ENCODE measurements at regions not wholly inside any gene's neighbourhood (a gene's known extent, or its start where the extent isn't known, plus 50 kb on each side); places are given as distances from the start of the nearest gene placed in this dataset.
A peak's percentile ranks its signal among the peaks of the same experiment; 100 is the strongest.
"Not testable (repeated sequence)": the region's sequence is repeated elsewhere in the genome, so short reads cannot be mapped to it uniquely, and the experiment has no call there.

DNA sequence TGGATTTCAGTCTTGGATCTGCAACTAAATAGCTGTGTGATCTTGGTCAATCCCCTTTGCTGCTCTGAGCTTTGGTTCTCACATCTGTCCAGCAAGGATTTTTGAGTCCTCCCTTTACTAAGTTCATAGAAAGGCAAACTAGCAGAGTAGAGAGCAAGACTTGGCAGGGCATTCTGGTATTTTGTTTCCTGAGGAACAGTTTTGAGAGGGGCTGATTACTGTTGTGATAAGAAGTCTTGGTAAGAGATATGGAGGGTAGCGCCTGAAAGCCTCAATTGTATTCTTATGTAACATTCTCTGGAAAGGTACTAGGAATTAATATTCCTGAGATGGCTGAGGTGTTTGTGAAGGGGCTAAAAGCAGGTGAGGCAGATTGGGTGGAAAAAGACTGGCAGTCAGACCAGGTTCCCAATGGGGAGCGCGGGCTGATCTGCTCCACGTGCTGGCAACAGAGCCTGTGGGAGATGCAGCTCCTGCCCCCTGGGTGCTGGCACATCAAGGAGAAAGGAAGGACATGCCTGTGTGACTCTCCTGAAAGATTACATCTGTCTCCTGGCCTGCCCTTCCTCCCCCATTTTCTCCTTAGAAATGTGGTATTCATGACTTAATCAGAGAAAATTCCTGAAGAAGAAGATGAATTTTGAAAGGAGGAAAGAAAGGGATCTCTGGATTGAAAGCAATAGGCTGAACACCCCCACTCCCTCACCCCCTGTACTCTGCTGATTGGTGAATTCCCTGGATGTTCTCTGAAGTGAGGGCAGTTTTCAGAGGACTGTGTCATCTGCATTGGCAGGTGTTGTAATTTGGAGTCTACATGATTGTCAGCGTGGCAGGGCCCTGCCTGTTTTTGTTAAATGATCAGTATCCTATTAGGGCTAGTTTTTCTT is 94.0 kb downstream of the SRGAP2 start:
- not testable (repeated sequence) for H3K36me3 ChIP-seq; H3K9me3 ChIP-seq (ENCODE audit: low read depth); H3K27ac ChIP-seq; H3K4me1 ChIP-seq (ENCODE audit: low read depth); H3K4me3 ChIP-seq; DNase-seq (ENCODE audit: low read depth in 1 of 2, low spot score in 1 of 2); H3K27me3 ChIP-seq

DNA sequence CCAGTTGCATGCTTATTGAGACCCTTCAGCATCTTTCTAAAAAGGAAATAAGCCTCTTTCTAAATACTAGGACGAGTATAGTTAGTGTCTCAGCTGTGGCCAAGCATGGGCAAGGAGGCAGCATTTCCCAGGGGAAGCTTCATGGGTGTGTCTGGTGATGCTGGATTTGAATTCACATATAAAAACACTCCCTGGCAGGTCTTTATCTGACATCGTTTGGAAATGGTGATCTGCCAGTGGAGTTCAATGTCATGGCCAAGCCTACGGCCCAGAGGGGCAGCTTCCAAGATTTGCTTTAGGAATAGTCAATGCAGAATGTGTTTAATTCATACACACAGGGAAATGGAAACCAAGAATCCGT is 94.7 kb downstream of the SRGAP2 start:
- H3K27ac ChIP-seq; DNase-seq (ENCODE audit: low read depth in 1 of 2, low spot score in 1 of 2); H3K9me3 ChIP-seq (ENCODE audit: low read depth); H3K4me3 ChIP-seq; H3K4me1 ChIP-seq (ENCODE audit: low read depth); H3K36me3 ChIP-seq; H3K27me3 ChIP-seq: not testable (repeated sequence)

GRCh38 chr1:206299181-206299791 is 95.9 kb downstream of the SRGAP2 start:
- not testable (repeated sequence) for H3K27me3 ChIP-seq; H3K36me3 ChIP-seq; H3K4me1 ChIP-seq (ENCODE audit: low read depth); DNase-seq (ENCODE audit: low read depth in 1 of 2, low spot score in 1 of 2); H3K4me3 ChIP-seq; H3K9me3 ChIP-seq (ENCODE audit: low read depth); H3K27ac ChIP-seq

DNA sequence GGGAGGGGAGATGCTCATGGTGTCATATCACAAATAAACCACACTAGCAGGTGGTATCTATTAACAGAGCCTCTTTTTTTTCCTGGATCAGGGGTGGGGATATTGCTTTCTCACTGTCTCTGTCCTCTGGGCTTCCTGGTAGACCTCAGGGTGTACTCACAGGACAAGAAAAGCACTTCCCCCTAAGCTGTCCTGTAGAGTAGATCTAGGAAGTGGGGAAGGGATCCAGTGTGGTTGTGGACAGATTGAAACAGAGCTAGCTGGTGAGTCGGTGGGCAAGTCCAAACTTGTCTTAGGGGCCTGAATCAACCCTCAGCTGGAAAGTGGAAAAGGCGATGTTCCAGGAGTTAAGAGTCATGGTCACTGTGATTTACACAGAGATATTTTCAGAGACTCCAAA is 96.6 kb downstream of the SRGAP2 start:
- not testable (repeated sequence) for H3K9me3 ChIP-seq (ENCODE audit: low read depth); H3K27ac ChIP-seq; H3K36me3 ChIP-seq; DNase-seq (ENCODE audit: low read depth in 1 of 2, low spot score in 1 of 2); H3K4me1 ChIP-seq (ENCODE audit: low read depth); H3K4me3 ChIP-seq; H3K27me3 ChIP-seq

GRCh38 chr1:206302056-206302455 is 98.7 kb downstream of the SRGAP2 start:
- not testable (repeated sequence) for H3K27ac ChIP-seq; H3K27me3 ChIP-seq; H3K4me3 ChIP-seq; H3K4me1 ChIP-seq (ENCODE audit: low read depth); H3K36me3 ChIP-seq; H3K9me3 ChIP-seq (ENCODE audit: low read depth)
- peak in 1 of 2 donors; percentile 2 for DNase-seq (ENCODE audit: low read depth in 1 of 2, low spot score in 1 of 2)

GRCh38 chr1:206307442-206307841 is 104.1 kb downstream of the SRGAP2 start:
- not testable (repeated sequence) for H3K4me3 ChIP-seq; H3K27ac ChIP-seq; H3K36me3 ChIP-seq; H3K4me1 ChIP-seq (ENCODE audit: low read depth); DNase-seq (ENCODE audit: low read depth in 1 of 2, low spot score in 1 of 2); H3K27me3 ChIP-seq; H3K9me3 ChIP-seq (ENCODE audit: low read depth)

GRCh38 chr1:206310948-206311347 is 107.6 kb downstream of the SRGAP2 start:
- H3K27me3 ChIP-seq; H3K36me3 ChIP-seq; H3K27ac ChIP-seq; H3K9me3 ChIP-seq (ENCODE audit: low read depth); DNase-seq (ENCODE audit: low read depth in 1 of 2, low spot score in 1 of 2); H3K4me1 ChIP-seq (ENCODE audit: low read depth); H3K4me3 ChIP-seq: not testable (repeated sequence)

DNA sequence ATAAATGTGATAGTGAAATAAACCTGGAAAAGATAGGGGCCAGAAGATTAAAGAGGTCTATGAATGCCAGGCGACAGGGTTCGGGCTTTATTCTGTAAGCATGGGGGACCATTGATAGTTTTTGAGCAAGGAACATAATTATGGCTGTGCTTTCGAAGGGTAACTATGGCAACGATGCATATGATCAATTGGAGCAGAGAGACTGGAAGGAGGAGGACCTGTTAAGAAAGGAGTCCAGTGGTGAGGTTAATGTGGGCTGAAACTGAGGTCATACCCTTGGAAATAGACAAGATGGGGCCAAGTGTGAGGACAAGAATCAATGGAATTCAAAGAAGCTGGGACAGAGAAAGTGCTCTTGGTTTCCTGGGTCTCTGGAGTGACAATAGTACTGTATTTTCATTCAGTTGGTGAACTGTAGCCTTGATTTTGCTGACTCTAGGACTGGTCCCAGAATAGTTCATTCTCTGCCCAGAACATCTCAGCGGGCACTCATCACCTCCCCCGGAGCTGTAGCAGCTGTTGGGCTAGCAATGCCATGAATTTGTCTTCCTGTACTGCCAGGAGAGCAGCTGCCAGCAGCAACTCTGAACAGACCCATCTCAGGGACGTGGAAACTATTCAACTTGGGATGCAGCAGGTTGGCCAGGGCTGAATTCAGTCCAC is 108.4 kb downstream of the SRGAP2 start:
- not testable (repeated sequence) for H3K27ac ChIP-seq; H3K27me3 ChIP-seq; H3K4me1 ChIP-seq (ENCODE audit: low read depth); H3K9me3 ChIP-seq (ENCODE audit: low read depth); H3K36me3 ChIP-seq; H3K4me3 ChIP-seq
- DNase-seq (ENCODE audit: low read depth in 1 of 2, low spot score in 1 of 2) = peak; percentile 36 to 61

GRCh38 chr1:206312274-206312665 is 108.9 kb downstream of the SRGAP2 start:
- H3K36me3 ChIP-seq; H3K27me3 ChIP-seq; DNase-seq (ENCODE audit: low read depth in 1 of 2, low spot score in 1 of 2); H3K9me3 ChIP-seq (ENCODE audit: low read depth); H3K4me3 ChIP-seq; H3K4me1 ChIP-seq (ENCODE audit: low read depth); H3K27ac ChIP-seq: not testable (repeated sequence)

GRCh38 chr1:206314951-206315636 is 111.8 kb downstream of the SRGAP2 start:
- not testable (repeated sequence) for H3K4me1 ChIP-seq (ENCODE audit: low read depth); H3K27me3 ChIP-seq; H3K27ac ChIP-seq; H3K4me3 ChIP-seq; H3K9me3 ChIP-seq (ENCODE audit: low read depth); DNase-seq (ENCODE audit: low read depth in 1 of 2, low spot score in 1 of 2); H3K36me3 ChIP-seq

GRCh38 chr1:206316901-206317300 is 113.6 kb downstream of the SRGAP2 start:
- H3K4me3 ChIP-seq; DNase-seq (ENCODE audit: low read depth in 1 of 2, low spot score in 1 of 2); H3K4me1 ChIP-seq (ENCODE audit: low read depth); H3K27me3 ChIP-seq; H3K36me3 ChIP-seq; H3K9me3 ChIP-seq (ENCODE audit: low read depth); H3K27ac ChIP-seq: not testable (repeated sequence)

GRCh38 chr1:206317878-206318514 is 114.7 kb downstream of the SRGAP2 start:
- H3K27ac ChIP-seq; H3K9me3 ChIP-seq (ENCODE audit: low read depth); H3K27me3 ChIP-seq; H3K4me3 ChIP-seq; DNase-seq (ENCODE audit: low read depth in 1 of 2, low spot score in 1 of 2); H3K4me1 ChIP-seq (ENCODE audit: low read depth); H3K36me3 ChIP-seq: not testable (repeated sequence)

DNA sequence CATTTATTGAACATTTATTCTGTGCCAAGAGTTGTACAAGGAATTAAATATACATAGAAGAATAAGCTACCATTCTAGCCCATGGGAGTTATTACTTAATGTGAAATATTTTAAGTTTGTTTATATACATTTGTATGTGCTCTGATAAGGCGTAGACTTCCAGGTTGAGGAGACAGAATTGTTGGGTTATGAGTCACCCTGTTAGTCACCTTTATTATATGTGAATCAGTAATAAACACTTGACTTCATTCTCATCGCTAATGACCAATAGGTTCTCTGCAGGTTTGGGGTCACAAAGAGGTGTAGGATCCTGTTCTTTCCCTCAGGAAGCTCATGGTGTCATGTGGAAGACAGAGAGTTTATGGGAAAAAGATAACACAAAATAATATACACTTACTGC is 116.9 kb downstream of the SRGAP2 start:
- H3K36me3 ChIP-seq; DNase-seq (ENCODE audit: low read depth in 1 of 2, low spot score in 1 of 2); H3K4me1 ChIP-seq (ENCODE audit: low read depth); H3K27ac ChIP-seq; H3K4me3 ChIP-seq; H3K9me3 ChIP-seq (ENCODE audit: low read depth); H3K27me3 ChIP-seq: not testable (repeated sequence)
